HL-60 (cell line): ENCODE measurements at regions not wholly inside any gene's neighbourhood (a gene's known extent, or its start where the extent isn't known, plus 50 kb on each side); places are given as distances from the start of the nearest gene placed in this dataset.
"Not testable (repeated sequence)": the region's sequence is repeated elsewhere in the genome, so short reads cannot be mapped to it uniquely, and the experiment has no call there.

Source experiments
- GABPA ChIP-seq: IDR thresholded peaks from 2 replicates; pipeline ENCODE4 v1.6.1; 2012; ENCODE audit warnings: low read depth
- POLR2AphosphoS5 ChIP-seq: IDR thresholded peaks from 2 replicates; pipeline ENCODE4 v1.6.1; 2012; ENCODE audit warnings: low read depth
- TF ChIP-seq, protein P1 (sequence below): IDR thresholded peaks from one replicate; pipeline ENCODE4 v1.5.1; 2011; ENCODE audit warnings: low read length, control low read depth, inconsistent platforms; ENCODE audit not compliant: insufficient read depth
- TF ChIP-seq, protein P2 (sequence below): IDR thresholded peaks from 2 replicates; pipeline ENCODE4 v1.6.1; 2012; ENCODE audit warnings: low read depth; ENCODE audit not compliant: insufficient replicate concordance

DNA sequence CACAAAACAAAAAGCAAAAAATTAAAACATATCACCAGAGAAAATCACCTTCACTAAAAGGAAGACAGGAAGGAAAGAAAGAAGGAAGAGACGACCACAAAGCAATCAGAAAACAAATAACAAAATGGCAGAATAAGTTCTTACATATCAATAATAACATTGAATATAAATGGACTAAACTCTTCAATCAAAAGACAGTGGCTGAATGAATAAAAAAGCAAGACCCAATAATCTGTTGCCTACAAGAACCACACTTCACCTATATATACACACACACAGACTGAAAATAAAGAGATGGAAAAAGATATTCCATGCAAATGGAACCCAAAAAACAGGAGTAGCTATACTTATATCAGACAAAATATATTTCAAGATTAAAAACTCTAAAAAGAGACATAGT, 124.5 kb downstream of the ACTL7B start:
- not testable (repeated sequence) for TF ChIP-seq POLR2AphosphoS5, GABPA
- TF ChIP-seq, protein P1, sequence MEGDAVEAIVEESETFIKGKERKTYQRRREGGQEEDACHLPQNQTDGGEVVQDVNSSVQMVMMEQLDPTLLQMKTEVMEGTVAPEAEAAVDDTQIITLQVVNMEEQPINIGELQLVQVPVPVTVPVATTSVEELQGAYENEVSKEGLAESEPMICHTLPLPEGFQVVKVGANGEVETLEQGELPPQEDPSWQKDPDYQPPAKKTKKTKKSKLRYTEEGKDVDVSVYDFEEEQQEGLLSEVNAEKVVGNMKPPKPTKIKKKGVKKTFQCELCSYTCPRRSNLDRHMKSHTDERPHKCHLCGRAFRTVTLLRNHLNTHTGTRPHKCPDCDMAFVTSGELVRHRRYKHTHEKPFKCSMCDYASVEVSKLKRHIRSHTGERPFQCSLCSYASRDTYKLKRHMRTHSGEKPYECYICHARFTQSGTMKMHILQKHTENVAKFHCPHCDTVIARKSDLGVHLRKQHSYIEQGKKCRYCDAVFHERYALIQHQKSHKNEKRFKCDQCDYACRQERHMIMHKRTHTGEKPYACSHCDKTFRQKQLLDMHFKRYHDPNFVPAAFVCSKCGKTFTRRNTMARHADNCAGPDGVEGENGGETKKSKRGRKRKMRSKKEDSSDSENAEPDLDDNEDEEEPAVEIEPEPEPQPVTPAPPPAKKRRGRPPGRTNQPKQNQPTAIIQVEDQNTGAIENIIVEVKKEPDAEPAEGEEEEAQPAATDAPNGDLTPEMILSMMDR: not testable (repeated sequence)
- TF ChIP-seq, protein P2, sequence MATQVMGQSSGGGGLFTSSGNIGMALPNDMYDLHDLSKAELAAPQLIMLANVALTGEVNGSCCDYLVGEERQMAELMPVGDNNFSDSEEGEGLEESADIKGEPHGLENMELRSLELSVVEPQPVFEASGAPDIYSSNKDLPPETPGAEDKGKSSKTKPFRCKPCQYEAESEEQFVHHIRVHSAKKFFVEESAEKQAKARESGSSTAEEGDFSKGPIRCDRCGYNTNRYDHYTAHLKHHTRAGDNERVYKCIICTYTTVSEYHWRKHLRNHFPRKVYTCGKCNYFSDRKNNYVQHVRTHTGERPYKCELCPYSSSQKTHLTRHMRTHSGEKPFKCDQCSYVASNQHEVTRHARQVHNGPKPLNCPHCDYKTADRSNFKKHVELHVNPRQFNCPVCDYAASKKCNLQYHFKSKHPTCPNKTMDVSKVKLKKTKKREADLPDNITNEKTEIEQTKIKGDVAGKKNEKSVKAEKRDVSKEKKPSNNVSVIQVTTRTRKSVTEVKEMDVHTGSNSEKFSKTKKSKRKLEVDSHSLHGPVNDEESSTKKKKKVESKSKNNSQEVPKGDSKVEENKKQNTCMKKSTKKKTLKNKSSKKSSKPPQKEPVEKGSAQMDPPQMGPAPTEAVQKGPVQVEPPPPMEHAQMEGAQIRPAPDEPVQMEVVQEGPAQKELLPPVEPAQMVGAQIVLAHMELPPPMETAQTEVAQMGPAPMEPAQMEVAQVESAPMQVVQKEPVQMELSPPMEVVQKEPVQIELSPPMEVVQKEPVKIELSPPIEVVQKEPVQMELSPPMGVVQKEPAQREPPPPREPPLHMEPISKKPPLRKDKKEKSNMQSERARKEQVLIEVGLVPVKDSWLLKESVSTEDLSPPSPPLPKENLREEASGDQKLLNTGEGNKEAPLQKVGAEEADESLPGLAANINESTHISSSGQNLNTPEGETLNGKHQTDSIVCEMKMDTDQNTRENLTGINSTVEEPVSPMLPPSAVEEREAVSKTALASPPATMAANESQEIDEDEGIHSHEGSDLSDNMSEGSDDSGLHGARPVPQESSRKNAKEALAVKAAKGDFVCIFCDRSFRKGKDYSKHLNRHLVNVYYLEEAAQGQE: not testable (repeated sequence)
